ENCODE measurements at regions not wholly inside any gene's neighbourhood (a gene's known extent, or its start where the extent isn't known, plus 50 kb on each side); places are given as distances from the start of the nearest gene placed in this dataset.

DNA sequence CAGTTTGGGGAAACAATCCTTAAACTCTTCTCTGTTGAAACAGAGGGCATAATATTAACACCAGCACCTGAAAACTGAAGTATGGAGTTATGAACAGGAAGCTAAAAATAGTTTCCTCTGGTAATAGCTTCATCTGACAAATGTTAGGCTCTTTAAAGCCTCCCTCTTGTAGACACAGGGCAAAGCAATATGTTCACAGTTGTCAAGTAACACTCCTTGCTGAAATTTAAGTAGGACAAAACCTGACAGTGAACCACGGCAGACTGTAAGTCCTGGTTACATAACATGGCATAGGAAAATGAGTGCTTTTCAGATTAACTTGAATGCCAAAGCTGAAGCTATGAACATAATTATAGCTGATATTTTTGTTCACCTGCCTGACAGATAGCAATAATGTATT is 172.9 kb downstream of the CMPK2 start:
- no peak for DNase-seq

DNA sequence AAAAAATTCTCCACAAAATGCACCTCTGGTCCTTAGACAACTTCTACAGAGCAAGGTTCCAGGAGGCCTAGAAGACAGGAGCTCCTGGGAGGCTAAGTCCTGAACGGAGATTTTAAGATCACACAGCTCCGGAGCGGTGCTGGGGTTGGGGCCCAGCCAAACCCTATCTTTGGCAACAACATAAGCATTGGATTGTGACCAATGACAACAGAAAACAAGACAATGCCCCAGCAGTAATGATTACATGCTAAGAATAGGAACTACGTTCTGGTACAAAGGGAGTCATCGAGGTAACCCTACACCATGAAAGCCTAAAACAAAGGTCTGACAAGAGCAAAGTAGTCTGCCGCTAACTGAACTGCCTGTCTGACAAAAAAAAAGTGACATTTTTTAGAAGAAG is 171.2 kb downstream of the CMPK2 start:
- DNase-seq: no peak

DNA sequence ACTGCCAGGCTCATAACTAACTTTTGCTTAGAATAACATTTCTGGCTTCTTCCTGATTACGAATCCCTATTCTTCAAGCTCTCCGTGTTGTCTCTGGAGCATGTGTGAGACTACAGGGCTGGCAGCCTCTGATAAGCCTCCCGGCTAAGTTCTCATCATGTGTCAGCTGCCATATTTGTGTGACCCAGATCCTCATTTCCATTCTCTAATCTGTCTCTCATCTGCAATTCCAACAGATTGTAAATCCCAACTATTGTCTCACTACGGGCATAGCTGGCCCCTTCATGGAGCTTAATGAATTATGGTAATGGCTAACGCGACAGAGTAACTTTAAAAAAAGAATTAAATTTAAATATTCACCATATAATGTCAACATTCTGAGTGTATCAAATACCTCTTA is 165.4 kb downstream of the CMPK2 start:
- no peak for DNase-seq

DNA sequence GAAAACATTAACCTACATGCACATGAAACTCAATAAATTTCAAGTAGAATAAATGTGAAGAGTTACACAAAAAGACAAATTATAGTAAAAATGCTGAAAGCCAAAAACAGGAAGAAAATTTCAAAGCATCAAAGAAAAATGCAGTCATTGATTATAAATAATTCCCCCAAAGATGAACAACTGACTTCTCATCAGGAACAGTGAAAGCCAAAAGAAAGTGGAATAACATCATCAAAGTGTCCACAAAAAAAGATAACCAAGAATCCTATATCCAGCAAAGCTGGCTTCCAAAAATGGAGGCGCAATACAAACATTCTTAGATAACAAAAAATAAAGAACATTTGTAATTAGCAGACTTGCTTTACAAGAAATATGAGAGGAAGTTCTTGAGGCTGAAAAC is 161.6 kb downstream of the CMPK2 start:
- DNase-seq: no peak

DNA sequence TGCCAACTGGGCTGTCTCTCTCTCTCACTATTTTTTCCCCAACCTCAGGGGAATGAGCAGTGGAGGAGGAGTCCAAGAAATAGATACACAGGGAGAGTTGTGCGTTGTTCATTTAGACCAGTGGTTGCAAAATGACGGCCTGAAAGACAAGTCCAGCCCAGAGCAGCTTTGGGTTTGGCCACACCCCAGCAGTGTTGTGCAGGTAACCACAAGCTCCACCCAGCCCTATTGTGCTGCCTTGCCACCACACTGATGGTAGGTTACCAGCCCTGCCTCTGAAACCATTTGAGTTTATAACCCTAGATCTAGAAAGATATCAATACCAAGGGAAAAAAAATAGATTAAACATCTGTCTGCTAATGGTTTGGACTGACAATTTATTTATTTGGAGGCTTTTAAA is 144.3 kb downstream of the CMPK2 start:
- no peak for DNase-seq

DNA sequence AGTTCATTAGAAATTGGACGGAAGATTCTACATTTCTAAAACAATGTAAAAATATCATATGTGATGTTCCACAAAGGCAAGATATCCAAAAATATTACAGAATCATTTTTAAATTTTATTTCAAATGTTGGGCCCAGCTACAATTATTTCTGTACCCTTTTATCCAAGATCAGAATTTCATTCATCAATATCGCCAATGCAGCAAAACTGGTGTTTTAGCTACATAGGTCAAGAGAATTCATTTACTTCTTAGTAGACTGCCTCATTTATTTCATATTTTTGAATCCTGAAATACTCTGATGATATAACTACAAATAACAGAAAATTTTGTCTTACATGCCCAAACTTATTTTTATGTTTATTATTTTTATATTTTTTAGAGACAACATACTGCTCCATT is 143.1 kb downstream of the CMPK2 start:
- DNase-seq: no peak

DNA sequence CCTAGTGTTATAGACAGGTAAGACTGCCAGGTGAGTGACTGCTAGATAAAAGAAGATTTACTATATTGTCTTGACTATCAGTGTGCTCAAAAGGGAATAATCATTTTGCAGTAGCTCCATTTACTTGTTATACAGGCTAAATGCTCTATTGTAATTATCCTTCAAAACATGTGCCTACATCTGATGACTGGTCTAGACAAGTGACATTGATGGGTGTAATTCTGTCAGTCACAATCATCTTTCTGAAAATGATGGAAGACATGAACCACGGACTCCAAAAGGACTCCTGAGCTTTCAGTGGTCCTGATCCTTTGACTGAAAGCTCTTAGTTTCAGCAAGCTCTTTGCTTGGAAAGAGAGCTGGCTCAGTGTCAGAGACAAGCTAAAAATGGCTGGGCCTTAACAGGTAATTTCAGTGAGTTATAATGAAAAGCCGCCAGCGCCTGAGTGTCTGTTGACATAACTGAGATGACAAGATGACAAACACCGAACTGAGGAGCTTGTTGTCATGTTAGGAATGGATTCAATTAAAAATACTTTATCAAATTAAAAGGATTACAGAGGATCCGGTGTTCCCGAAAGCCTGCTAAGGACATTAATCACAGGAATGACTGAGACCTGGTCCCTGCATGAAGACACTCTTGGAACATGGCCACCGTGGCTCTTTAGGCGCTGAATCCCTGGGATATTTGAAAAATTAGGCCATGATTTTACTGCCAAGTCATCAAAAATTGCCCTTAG is 141.7 kb downstream of the CMPK2 start:
- no peak for DNase-seq

DNA sequence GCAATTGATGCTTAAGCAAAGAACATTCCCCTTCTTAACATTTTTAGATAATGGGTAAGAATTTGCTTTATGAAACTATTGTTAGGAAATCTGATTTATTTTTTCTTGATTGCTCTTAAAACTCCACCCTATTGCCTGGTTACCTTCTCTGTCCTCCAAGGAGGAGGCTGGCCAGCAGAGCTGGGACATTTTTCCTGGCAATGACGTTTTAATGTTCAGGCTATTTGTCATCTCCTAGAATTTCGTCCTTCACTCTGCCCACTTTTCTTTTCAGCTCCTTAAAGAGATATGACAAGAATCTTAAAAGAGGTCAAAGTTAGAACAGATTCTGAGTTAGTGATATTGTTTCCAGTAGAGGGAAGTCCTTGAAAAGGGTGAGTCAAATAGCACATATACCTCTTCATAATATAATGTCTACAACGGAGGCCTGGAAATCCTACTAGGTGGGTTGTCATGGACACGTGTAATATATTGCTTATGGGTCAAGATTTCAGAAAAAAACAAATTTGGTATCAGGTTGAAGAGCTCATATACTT is 141.0 kb downstream of the CMPK2 start:
- DNase-seq: no peak

DNA sequence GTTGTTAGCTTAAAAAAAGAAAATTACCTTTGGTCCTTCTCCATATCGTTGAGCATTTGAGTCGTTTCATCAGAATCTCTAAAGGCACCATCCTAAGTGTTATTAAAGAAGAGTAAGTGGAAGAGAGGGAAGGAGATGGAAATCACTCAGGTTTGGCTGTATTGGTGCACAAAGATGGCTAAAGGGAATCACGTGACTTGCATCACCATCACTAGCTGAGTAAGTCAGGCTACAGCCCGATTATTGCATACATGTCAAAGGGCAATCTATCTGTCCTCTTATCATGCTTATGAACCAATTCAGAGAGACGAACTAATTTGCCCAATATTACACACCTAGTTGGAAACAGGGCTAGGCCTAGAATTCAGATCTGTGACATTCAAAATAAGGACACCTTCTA is 137.6 kb downstream of the CMPK2 start:
- DNase-seq: no peak

DNA sequence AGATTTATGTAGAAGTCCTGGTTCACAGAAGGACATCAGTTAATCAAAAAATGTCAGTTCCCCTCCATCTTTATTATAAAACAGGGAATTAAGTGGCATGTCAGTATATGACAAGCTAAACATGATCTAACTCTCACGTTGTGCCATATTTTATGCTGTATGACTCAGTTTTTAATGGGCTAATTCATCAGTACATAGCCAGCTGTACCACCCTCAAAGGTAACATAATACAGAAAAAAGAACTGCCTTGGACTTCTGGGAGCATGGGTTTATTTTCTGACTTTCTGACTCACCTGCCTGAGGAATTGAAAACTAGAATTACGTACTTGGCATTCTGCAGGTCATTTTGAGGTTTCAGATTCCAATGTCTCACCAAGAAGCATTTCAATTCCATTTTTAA is 135.7 kb downstream of the CMPK2 start:
- no peak for DNase-seq

DNA sequence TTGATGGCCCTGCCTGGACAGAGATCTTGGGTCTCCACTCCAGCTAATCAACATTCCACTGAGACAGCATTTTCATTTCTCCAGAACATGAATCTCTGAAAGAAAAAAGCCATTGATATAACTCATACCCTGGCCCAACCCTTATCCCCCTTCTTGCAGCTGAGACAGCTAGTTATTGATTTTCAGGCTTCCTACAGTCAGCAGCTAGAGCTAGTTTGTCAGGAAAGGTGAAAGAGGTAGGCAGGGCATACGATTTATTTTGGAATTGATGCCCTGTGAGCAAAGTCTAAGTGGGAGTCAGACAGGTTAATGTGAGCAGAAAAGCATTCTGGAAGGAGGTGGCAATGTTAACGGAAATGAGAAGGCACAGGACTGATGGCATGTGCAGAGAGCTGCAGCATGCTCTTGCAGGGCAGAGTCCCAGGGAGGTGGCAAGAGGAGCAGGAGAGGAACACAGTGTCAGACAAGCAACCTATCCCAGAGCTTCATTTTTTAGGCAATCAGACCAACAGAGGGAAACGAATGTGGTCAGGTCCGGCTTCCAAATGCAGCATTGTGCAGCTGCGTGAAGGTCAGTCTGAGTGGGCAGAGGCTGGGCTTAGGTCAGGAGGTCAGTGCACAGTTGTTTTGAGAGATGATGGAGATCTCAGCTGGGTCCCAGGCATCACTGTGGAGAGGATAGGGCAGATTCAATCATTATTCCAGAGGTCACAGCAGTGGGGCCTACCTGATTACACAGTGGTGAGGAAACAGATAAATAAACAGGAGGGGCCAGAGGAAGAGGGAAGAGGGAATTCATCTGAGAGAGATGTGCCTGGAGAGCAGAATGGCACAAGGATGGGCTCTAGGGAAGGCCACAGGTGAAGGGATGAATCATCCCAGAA is 134.8 kb downstream of the CMPK2 start:
- no peak for DNase-seq

DNA sequence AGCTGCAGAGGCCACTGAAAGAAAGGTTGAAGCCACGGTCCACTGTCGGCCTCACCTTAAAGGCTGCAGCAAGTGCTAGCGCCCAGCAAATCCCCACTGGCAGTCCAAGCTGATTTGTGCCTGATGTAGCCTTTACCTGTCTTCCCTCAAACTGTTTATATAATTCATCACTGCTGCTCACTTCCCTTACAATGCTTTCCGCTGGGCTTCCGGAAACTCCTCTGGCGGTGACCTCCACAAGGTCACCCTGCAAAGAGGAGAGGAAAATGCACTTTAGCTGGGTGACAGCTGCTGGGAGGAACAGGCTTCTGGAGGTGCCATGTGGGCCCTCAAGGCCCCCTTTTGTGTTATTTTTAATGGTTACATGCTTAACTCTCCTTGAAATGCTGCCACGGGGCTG is 126.2 kb downstream of the CMPK2 start:
- DNase-seq: no peak

DNA sequence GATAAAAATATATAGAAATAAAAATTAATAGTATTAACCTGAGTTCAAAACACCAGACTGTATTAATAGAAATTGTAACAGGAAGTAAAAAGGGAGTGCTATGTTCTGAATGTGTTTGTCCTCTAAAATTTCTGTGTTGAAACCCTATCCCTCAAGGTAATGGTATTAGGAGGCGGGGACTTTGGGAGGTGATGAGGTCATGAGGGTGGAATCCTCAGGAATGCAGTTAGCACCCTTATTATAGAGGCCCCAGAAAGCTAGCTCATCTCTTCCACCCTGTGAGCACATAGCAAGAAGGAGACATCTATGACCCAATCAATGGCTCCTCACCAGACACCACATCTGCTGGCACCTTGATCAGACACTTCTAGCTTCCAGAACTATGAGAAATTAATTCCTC is 124.5 kb downstream of the CMPK2 start:
- DNase-seq: no peak

DNA sequence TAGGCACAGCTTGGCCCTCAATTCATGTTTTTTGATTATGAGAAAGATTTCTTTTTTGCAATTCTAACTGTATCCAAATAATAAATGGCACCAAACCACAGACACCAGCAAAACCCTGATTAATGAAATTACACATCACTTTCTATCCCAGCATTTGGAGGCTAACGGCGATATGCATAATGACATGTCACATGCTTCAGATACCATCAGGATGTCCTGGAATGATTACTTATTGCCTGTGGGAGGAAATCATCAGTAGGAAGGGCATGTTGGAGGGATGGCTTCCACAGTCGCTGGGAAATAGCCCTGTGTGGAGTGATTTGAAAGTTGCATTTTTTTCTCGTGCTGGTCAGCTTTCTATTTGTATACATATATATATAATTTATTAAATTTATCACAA is 121.7 kb downstream of the CMPK2 start:
- DNase-seq: no peak

DNA sequence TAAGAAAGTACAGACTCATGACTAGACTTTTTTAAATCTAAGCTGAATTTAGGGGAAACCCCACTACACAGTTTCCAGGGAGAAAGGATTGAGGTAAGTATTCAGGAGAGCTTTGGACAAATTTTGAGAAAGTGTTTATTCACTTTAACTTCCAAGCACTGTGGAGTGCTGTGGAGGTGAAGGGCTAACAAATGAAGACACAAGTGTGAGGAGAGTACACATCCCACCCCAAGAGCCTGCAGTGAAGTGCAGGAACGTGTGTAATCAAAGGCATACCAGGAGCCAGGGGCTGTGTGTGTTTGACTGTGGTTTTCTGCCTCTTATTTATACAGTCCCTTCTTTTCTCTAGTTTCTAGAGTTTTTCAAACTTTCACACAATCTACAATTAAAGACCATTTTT is 118.3 kb downstream of the CMPK2 start:
- DNase-seq: no peak

DNA sequence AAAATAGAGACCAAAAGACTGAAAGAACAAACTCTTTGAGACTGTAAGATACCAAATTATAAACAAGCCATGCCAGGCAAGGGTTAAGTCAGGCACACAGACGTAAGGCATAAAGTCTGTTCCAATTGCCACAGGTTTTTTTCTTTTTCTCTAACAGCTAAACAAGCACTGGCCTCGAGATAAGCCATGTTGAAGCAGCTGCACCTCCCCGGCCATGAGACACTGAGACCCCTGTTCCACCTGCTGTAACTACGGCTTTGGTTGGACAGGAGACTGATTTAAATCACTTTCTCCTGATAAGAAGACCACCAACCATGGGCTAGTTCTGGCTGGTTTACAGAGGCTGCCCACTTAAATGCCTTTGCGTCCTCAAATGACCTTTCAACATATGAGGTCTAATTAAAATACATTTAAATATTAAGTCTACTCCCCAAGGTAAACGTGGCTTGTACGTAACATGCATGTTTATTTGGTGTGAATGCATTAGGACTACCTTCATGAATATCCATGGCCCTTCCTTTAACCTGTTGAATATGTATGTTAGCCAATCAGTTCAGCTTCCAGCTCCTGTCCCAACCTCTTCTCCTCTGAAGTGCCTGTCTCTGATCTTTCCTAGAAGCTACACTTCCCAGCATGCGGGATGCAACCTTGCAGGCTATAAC is 117.2 kb downstream of the CMPK2 start:
- no peak for DNase-seq

DNA sequence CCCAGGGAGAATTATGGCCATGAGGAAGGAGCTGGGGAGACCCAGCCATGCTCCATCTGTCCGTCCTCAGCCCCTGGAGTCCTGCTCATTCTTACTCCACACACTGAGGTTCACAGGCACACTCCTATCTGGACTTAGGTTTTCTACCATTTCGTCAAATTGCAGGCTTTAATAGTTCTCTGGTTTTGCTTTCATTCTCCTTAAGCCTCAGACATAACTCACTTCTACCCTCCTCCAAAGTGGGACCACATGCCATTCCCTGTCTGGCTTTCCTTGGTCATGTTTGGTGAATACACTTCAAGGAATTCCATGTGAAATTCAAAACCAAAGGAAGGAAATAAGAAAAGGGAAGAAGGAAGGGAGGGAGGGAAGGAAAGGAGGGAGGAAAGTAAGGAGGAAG is 115.7 kb downstream of the CMPK2 start:
- no peak for DNase-seq

DNA sequence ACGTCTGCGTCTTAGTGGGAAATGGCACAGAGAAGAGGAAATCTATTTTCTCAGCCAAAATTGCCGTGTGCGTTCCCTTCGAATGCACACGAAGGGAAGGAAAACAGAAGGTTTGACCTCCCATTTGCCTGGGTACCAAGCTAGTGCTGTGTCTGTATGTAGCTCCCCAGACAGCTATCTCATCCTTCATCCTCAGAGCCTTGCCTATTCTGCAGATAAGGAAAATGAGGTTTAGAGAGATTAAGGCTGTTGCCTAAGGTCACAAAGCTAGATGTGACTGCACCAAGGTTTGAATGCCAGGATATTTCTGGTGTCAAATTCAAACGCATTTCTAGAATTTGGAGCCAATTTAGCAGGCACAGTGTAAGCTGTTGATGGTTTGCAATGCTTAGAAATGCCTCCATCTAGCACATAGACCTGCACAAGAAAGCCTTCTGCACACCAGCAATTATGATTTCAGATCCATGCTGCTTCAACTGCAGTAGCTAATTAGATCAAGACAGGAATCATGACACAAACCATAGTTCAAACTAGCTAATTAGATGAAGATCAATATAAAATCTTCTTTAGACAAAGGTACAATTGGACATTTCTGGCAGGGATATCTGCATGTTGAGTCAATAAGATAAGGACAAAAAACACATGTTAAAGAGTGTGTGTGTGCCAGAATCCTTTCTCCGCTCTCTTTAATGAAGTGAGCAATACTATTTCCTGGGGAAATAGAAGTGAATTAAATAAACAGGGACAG is 115.1 kb downstream of the CMPK2 start:
- DNase-seq: no peak

DNA sequence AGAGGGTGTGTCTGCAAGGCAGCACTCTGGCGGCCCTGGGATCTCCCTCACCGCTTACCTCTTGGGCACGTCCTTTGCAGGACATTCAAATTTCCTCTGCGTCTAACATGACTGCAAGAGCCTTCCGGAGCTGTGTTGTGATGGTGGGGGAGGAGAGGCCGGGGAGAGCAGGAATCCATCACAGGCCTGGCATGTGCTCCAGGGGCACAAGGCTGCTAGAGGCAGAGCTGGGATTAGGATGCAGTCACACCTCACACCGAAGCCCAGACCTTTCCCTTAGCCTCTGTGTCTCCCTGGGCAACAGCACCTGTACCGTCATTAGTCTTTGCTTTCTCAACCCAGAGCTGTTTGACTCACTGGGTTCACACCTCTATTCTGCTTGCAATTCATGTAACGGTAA is 111.3 kb downstream of the CMPK2 start:
- DNase-seq: no peak

DNA sequence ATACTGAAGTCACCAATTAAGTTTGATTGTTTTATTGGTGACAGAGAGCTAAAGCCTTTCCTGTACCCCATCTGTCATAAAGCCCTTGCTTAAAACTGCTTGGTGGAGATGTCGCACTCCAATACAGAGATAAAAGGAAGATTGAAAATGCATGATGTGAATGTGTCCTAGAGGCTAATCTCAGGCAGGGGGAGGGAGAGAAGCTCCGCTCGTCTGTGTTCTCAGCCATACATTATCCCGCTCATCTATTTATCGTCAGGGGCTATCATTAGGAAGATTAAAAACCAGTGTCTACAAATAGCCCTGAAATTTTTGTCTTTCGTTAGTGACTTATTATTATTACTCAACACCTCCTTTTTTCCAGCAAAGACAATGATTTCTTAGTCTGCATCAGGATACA is 110.3 kb downstream of the CMPK2 start:
- no peak for DNase-seq

DNA sequence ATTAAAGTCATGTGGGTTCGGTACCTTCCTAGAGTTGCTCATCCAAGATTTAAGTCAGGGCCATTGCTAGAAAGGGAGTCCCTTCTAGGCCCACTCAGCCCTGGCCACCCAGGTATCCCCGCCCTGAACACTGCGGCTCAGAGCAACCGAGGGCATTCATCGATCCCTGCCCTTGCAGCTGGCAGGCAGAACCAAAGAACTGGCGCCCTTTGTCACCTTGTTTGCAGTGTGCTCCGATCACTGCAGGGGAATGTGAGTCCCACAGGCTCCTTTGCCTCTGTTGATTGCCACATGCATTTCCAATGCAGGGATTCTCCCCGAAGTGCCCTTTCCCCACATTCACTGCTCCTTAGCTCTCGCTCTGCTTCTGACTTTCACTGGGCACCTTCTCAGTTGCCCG is 108.5 kb downstream of the CMPK2 start:
- DNase-seq: no peak

DNA sequence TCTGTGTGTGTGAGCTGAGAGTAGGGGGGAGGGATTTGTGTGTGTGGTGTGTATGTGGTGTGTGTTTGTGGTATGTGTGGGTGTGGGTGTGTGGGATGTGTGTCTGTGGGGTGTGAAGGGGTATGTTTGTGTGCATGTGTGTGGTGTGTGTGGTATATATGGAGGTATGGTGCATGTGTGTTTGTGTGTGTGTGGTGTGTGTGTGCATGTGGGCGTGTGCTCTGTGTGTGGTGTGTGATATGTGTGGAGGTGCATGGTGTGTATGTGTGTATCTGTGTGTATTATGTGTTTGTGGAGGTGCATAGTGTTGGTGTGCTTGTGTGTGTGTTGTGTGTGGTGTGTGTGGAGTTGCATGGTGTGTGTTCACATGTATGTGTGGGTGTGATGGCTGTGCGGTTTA is 106.0 kb downstream of the CMPK2 start:
- DNase-seq: no peak

DNA sequence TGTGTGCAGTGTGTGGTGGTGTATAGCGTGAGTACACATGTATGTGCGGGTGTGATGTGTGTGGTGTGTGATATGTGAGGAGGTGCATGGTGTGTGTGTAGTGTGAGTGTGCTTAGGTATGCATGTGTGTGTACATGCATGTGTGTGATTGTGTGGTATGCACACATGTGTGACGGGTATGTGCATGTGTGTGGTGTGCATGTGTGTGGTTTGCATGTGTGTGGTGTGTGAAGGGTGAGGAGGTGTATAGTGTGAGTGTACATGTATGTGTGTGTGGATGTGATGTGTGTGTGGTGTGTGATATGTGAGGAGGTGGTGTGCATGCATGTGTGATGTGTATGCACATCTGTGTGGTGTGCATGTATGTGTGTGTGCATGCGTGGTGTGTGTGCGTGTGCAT is 105.6 kb downstream of the CMPK2 start:
- DNase-seq: no peak

Measured in activated CD8-positive, alpha-beta memory T cell treated with anti-CD3 and anti-CD28 coated beads for 24 hours (primary cell).